ENCODE measurements at regions not wholly inside any gene's neighbourhood (a gene's known extent, or its start where the extent isn't known, plus 50 kb on each side); places are given as distances from the start of the nearest gene placed in this dataset.

DNA sequence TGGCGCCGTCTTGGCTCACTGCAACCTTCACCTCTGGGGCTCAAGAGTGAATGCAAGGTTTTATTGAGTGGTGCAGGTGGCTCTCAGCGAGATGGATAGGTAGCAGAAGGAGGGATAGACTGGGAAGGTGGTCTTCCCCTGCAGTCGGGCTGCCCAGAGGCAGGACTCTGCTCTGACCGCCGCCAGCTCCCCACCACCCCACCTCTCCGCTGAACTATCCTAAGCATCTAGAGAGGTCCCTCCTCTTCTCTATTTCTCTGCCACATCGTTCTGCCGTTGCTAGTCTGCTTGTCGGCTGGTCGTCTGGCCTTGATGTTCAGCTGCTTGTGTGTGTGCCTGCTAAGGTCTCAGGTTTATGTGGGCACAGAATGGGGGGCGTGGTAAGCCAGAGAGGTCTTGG lies 54.5 kb upstream of the UGT2B15 start:
- TF ChIP-seq, protein P1, sequence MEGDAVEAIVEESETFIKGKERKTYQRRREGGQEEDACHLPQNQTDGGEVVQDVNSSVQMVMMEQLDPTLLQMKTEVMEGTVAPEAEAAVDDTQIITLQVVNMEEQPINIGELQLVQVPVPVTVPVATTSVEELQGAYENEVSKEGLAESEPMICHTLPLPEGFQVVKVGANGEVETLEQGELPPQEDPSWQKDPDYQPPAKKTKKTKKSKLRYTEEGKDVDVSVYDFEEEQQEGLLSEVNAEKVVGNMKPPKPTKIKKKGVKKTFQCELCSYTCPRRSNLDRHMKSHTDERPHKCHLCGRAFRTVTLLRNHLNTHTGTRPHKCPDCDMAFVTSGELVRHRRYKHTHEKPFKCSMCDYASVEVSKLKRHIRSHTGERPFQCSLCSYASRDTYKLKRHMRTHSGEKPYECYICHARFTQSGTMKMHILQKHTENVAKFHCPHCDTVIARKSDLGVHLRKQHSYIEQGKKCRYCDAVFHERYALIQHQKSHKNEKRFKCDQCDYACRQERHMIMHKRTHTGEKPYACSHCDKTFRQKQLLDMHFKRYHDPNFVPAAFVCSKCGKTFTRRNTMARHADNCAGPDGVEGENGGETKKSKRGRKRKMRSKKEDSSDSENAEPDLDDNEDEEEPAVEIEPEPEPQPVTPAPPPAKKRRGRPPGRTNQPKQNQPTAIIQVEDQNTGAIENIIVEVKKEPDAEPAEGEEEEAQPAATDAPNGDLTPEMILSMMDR (IDR thresholded peaks at IDR 0.05), result no peak
- no peak for TF ChIP-seq ZFX (IDR thresholded peaks at IDR 0.05; ENCODE audit: borderline replicate concordance)

All from 22Rv1 (cell line).